Mesothelial cell of epicardium (in vitro differentiated cells): ENCODE measurements at regions not wholly inside any gene's neighbourhood (a gene's known extent, or its start where the extent isn't known, plus 50 kb on each side); places are given as distances from the start of the nearest gene placed in this dataset.

ENCODE experiments used
- DNase-seq, 2 experiments: peaks; one replicate each; pipeline ENCODE4 v3.0.0; 2021; ENCODE audit warnings: low spot score in 2 of 2; ENCODE audit not compliant: unreplicated experiment in 2 of 2
- H3K27ac Mint-ChIP-seq: 2 replicates; pipeline ENCODE4 v1.8.0; 2021; ENCODE audit warnings: mixed read lengths
- H3K27me3 Mint-ChIP-seq: 2 replicates; pipeline ENCODE4 v1.8.0; 2021; ENCODE audit warnings: low read depth, mixed read lengths
- H3K36me3 Mint-ChIP-seq: 2 replicates; pipeline ENCODE4 v1.8.0; 2021; ENCODE audit warnings: mixed read lengths
- H3K4me1 Mint-ChIP-seq: 2 replicates; pipeline ENCODE4 v1.8.0; 2021; ENCODE audit warnings: mixed read lengths
- H3K4me3 Mint-ChIP-seq: 2 replicates; pipeline ENCODE4 v1.8.0; 2021; ENCODE audit warnings: mild to moderate bottlenecking, moderate library complexity, mixed read lengths
- H3K9me3 Mint-ChIP-seq: 2 replicates; pipeline ENCODE4 v1.8.0; 2021; ENCODE audit warnings: mixed read lengths
- CTCF ChIP-seq: fragments of 200-600 bp; sonication (generic); IDR thresholded peaks from one replicate; pipeline ENCODE4 v1.5.0; 2021; ENCODE audit warnings: antibody characterized with exemption; ENCODE audit not compliant: unreplicated experiment

GRCh38 chr4:53721263-53721662 lies 130.0 kb upstream of the LNX1 start:
- no peak for TF ChIP-seq CTCF
- Mint-ChIP-seq H3K36me3 (no peaks in the 10 kb centered on the region), H3K27me3 (peaks cover 14% of the 10 kb centered on the region), H3K4me3 (no peak overlapping the region), H3K9me3 (no peaks in the 10 kb centered on the region), H3K27ac (no peak overlapping the region), H3K4me1 (peaks cover 6% of the 10 kb centered on the region)
- no peak for DNase-seq

GRCh38 chr4:53720776-53721175 lies 129.5 kb upstream of the LNX1 start:
- Mint-ChIP-seq H3K36me3 (no peaks in the 10 kb centered on the region), H3K27ac (no peak overlapping the region), H3K4me3 (no peak overlapping the region), H3K9me3 (no peaks in the 10 kb centered on the region), H3K27me3 (peaks cover 14% of the 10 kb centered on the region), H3K4me1 (peaks cover 6% of the 10 kb centered on the region)
- DNase-seq, result no peak
- TF ChIP-seq CTCF, result no peak

GRCh38 chr4:53717064-53717549 lies 125.8 kb upstream of the LNX1 start:
- H3K36me3 Mint-ChIP-seq, result no peaks in the 10 kb centered on the region
- H3K4me1 Mint-ChIP-seq, result peaks cover 19% of the 10 kb centered on the region
- H3K9me3 Mint-ChIP-seq, result no peaks in the 10 kb centered on the region
- no peaks in the 10 kb centered on the region for H3K27me3 Mint-ChIP-seq
- no peak overlapping the region for H3K4me3 Mint-ChIP-seq
- no peak overlapping the region for H3K27ac Mint-ChIP-seq
- DNase-seq, result no peak
- no peak for TF ChIP-seq CTCF

- TF ChIP-seq CTCF, result no peak
- Mint-ChIP-seq H3K9me3 (no peaks in the 10 kb centered on the region), H3K4me3 (no peak overlapping the region), H3K27me3 (no peaks in the 10 kb centered on the region), H3K36me3 (no peaks in the 10 kb centered on the region), H3K4me1 (peaks cover 19% of the 10 kb centered on the region), H3K27ac (no peak overlapping the region)
- DNase-seq, result no peak
Measured at GRCh38 chr4:53716471-53717063, 125.3 kb upstream of the LNX1 start.

- no peak for TF ChIP-seq CTCF
- no peaks in the 10 kb centered on the region for H3K9me3 Mint-ChIP-seq
- peaks cover 19% of the 10 kb centered on the region for H3K4me1 Mint-ChIP-seq
- no peak overlapping the region for H3K27ac Mint-ChIP-seq
- DNase-seq, result no peak
- H3K4me3 Mint-ChIP-seq, result no peak overlapping the region
- H3K27me3 Mint-ChIP-seq, result no peaks in the 10 kb centered on the region
- no peaks in the 10 kb centered on the region for H3K36me3 Mint-ChIP-seq
Measured at GRCh38 chr4:53716011-53716410, 124.7 kb upstream of the LNX1 start.
